ENCODE measurements at regions not wholly inside any gene's neighbourhood (a gene's known extent, or its start where the extent isn't known, plus 50 kb on each side); places are given as distances from the start of the nearest gene placed in this dataset.
"Not testable (repeated sequence)": the region's sequence is repeated elsewhere in the genome, so short reads cannot be mapped to it uniquely, and the experiment has no call there.

- Mint-ChIP-seq H3K27me3 (no peaks in the 10 kb centered on the region), H3K27ac (no peak overlapping the region), H3K4me1 (ENCODE audit: low read depth) (no peaks in the 10 kb centered on the region), H3K4me3 (no peak overlapping the region), H3K36me3 (ENCODE audit: low read depth) (no peaks in the 10 kb centered on the region), H3K9me3 (no peaks in the 10 kb centered on the region)
- intact Hi-C loops (cut with micrococcal nuclease), result no loop called here
These were observed 89.1 kb upstream of the C1GALT1C1 start for GRCh38 chrX:120718969-120719368.

GRCh38 chrX:120702337-120702736, 72.5 kb upstream of the C1GALT1C1 start:
- H3K4me1 Mint-ChIP-seq (ENCODE audit: low read depth); intact Hi-C loops (cut with micrococcal nuclease); H3K27ac Mint-ChIP-seq; H3K4me3 Mint-ChIP-seq; H3K36me3 Mint-ChIP-seq (ENCODE audit: low read depth); H3K27me3 Mint-ChIP-seq: not testable (repeated sequence)
- peaks cover 11% of the 10 kb centered on the region for H3K9me3 Mint-ChIP-seq

GRCh38 chrX:120697053-120697452, 67.2 kb upstream of the C1GALT1C1 start:
- H3K4me3 Mint-ChIP-seq, result no peak overlapping the region
- intact Hi-C loops (cut with micrococcal nuclease), result no loop called here
- H3K27me3 Mint-ChIP-seq, result no peaks in the 10 kb centered on the region
- peaks cover 11% of the 10 kb centered on the region for H3K9me3 Mint-ChIP-seq
- no peak overlapping the region for H3K27ac Mint-ChIP-seq
- no peaks in the 10 kb centered on the region for H3K36me3 Mint-ChIP-seq (ENCODE audit: low read depth)
- no peaks in the 10 kb centered on the region for H3K4me1 Mint-ChIP-seq (ENCODE audit: low read depth)

GRCh38 chrX:120692319-120692718, 62.5 kb upstream of the C1GALT1C1 start:
- H3K4me3 Mint-ChIP-seq, result no peak overlapping the region
- no peaks in the 10 kb centered on the region for H3K4me1 Mint-ChIP-seq (ENCODE audit: low read depth)
- H3K27me3 Mint-ChIP-seq, result no peaks in the 10 kb centered on the region
- no peaks in the 10 kb centered on the region for H3K9me3 Mint-ChIP-seq
- intact Hi-C loops (cut with micrococcal nuclease), result no loop called here
- no peak overlapping the region for H3K27ac Mint-ChIP-seq
- no peaks in the 10 kb centered on the region for H3K36me3 Mint-ChIP-seq (ENCODE audit: low read depth)

- Mint-ChIP-seq H3K4me3 (no peak overlapping the region), H3K9me3 (no peaks in the 10 kb centered on the region), H3K27ac (no peak overlapping the region), H3K27me3 (no peaks in the 10 kb centered on the region), H3K4me1 (ENCODE audit: low read depth) (no peaks in the 10 kb centered on the region), H3K36me3 (ENCODE audit: low read depth) (no peaks in the 10 kb centered on the region)
- intact Hi-C loops (cut with micrococcal nuclease), result no loop called here
These were observed 61.1 kb upstream of the C1GALT1C1 start for GRCh38 chrX:120690941-120691340.

DNA sequence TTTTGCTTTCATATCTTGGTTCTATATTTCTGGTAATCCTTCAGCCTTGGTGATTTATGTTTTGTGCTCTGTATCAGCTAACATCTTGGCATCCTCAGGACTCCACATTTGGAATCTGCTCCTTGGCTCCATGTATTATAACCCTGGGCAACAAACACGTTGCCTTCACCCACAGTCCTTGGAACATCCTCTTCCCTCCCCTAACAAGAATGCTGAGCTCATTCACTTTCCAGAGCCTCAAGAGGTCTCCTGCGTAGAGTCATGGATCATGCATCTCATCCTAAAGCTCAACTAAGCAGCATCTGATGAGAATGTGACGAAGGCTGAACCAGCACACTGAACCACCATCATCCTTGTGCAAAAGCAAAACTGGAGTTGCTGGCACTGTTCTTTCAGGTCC, 60.5 kb upstream of the C1GALT1C1 start:
- intact Hi-C loops (cut with micrococcal nuclease), result no loop called here
- Mint-ChIP-seq H3K27ac (no peak overlapping the region), H3K27me3 (no peaks in the 10 kb centered on the region)

DNA sequence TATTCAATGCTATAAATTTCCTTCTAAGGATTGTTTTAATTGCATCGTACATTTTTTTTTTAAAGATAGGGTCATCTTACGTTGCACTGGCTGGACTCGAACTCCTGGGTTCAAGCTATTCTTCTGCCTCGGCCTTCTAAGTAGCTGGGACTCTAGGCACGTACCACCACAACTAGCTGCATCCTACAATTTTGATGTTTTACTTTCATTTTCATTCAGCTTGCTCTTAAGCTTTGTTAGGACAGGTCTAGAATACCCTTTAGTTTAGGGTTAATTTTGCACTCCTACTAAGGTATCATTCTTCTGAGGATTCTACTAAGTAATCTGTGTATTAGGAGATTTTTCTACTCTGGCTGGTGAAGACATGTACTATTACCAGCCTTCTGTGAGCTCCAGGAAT, 50.2 kb upstream of the C1GALT1C1 start:
- intact Hi-C loops (cut with micrococcal nuclease), result no loop called here
- Mint-ChIP-seq H3K27ac (no peak overlapping the region), H3K36me3 (ENCODE audit: low read depth) (no peaks in the 10 kb centered on the region), H3K4me1 (ENCODE audit: low read depth) (no peaks in the 10 kb centered on the region), H3K27me3 (no peaks in the 10 kb centered on the region), H3K4me3 (no peak overlapping the region), H3K9me3 (peaks cover 10% of the 10 kb centered on the region)

More for the DNA sequence above, 60.5 kb upstream of the C1GALT1C1 start:
- Mint-ChIP-seq H3K4me1 (ENCODE audit: low read depth) (no peaks in the 10 kb centered on the region), H3K36me3 (ENCODE audit: low read depth) (no peaks in the 10 kb centered on the region), H3K9me3 (no peaks in the 10 kb centered on the region), H3K4me3 (no peak overlapping the region)
